Subcutaneous adipose tissue (tissue), 1 donor: ENCODE measurements at regions not wholly inside any gene's neighbourhood (a gene's known extent, or its start where the extent isn't known, plus 50 kb on each side); places are given as distances from the start of the nearest gene placed in this dataset.
A peak's percentile ranks its signal among the peaks of the same experiment; 100 is the strongest.

Experiments used
- TF ChIP-seq, protein P1 (sequence below): fragments of 450-650 bp; IDR thresholded peaks from one replicate; pipeline ENCODE4 v1.5.1; 2016; ENCODE audit warnings: low read depth, mild to moderate bottlenecking, control low read depth, antibody characterized with exemption, moderate library complexity

DNA sequence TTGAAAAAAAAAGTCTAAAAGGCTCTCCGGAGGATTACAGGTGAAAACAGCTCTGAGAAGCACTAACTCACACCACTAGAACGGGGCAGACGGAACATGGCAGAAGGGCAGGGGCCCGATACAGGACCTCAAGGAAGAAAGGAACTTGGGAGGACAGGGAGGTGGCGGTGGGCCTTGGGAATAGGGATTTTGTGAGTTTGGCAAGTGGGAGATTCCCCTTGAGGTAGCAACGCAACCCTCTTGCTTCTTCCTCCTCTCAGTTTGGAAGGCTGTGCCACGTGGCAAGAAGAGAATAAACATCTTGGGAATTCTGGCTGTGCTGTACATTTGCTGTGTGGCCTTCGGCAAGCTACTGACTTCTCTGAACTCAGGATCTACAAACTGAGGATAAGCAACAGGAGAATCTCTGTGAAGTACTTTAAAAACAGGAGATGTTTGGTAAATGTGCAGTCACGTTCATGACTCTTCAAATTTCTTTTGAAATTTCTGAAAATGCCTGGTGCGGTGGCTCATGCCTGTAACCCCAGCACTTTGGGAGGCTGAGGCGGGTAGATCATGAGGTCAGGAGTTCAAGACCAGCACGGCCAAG lies 220.8 kb downstream of the BCAS1 start:
- TF ChIP-seq, protein P1, sequence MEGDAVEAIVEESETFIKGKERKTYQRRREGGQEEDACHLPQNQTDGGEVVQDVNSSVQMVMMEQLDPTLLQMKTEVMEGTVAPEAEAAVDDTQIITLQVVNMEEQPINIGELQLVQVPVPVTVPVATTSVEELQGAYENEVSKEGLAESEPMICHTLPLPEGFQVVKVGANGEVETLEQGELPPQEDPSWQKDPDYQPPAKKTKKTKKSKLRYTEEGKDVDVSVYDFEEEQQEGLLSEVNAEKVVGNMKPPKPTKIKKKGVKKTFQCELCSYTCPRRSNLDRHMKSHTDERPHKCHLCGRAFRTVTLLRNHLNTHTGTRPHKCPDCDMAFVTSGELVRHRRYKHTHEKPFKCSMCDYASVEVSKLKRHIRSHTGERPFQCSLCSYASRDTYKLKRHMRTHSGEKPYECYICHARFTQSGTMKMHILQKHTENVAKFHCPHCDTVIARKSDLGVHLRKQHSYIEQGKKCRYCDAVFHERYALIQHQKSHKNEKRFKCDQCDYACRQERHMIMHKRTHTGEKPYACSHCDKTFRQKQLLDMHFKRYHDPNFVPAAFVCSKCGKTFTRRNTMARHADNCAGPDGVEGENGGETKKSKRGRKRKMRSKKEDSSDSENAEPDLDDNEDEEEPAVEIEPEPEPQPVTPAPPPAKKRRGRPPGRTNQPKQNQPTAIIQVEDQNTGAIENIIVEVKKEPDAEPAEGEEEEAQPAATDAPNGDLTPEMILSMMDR = no peak

DNA sequence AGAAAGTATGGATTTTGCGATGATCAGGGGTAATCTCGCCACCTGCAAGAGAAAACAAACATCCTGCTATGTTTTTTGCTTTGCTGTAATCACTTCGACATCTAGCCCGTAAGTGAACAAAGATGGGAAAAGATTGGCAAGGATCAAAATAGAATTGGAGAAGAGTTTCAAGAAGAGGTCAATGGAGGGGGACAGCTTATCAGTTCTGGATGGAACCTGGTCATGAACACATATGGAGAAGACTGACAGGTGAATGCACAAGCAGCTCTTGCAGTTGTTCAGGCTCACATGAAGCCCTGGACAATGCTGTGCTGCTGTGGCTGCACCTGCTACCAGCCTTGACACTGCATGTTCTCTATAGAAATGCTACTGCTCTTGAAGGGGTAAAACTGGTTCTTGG lies 222.1 kb downstream of the BCAS1 start:
- TF ChIP-seq, protein P1 = no peak

DNA sequence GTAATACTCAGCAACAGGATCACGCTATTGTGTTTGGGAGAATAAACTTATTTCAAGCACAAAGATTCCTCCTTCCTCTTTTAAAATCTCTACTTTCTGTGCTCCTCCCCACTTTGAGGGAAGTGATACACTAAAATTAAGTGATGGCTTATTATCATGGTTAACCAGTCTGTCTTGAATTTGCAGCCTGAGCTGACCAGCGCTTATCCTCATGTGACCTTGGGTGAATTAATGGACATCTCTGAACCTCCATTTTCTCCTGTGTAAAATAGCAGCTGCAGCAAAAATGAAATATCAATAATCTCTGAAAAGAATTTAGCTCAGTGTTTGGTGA lies 222.6 kb downstream of the BCAS1 start:
- TF ChIP-seq, protein P1 = peak; percentile 98

DNA sequence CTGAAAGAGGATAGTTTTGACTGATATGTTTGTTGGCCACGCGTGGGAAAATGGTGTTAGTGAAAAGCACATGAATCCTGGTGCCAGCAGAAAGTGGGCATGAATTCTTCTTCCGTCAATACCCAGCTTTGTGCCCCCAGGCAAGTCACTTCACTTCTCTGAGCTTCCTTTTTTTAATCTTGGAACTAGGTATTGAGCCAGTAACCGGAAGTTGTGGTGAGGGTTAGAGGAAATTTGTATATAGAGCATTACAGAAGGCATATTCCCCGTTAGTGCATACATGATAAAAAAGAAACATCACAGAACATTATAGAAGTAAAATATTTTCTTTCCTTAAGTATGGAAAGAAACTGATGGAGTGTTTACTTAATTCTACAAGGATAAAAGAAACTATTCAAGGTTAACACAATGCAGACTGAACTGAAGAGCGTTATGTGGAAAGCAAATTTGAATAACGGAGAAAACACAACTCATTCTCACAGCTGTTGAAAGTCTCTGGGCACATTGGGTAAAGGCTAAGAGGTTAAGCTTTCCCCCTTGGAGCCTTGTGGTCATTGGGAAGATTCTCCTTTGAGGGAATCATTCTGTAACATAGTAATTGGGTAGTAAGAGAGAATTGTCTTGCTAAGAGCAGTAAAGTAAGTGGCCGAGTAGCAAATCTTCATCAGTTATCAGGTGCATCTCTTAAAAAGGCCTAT lies 223.1 kb downstream of the BCAS1 start:
- TF ChIP-seq, protein P1 = no peak

DNA sequence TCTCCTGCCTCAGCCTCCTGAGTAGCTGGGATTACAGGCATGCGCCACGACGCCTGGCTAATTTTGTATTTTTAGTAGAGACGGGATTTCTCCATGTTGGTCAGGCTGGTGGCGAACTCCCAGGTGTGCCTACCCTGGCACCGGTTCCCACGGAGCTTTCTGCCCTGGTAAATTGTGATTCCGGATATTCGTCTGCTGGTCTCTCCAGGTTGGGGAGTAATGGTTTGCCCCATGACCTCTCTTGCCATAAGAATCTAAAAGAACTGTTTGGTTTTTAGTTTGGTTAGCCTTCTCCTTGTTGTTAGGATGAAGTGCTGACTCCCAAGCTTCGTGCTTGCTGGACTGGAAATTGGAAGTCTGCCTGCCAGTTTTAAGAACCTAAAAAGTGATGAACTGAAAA lies 223.8 kb downstream of the BCAS1 start:
- TF ChIP-seq, protein P1 = no peak

DNA sequence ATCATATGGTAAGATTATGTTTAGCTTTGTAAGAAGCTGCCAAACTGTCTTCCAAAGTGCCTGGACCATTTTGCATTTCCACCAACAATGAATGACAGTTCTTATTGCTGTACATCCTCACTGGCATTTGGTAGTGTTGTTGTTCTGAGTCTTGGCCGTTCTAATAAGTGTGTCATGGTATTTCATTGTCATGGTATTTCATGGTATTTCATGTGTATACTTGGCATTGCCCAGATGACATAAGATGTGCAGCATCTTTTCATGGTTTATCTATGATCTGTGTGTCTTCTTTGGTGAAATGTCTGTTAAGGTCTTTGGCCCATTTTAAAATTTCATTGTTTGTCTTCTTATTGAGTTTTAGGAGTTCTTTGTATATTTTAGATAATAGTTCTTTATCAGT lies 224.4 kb downstream of the BCAS1 start:
- TF ChIP-seq, protein P1 = no peak

DNA sequence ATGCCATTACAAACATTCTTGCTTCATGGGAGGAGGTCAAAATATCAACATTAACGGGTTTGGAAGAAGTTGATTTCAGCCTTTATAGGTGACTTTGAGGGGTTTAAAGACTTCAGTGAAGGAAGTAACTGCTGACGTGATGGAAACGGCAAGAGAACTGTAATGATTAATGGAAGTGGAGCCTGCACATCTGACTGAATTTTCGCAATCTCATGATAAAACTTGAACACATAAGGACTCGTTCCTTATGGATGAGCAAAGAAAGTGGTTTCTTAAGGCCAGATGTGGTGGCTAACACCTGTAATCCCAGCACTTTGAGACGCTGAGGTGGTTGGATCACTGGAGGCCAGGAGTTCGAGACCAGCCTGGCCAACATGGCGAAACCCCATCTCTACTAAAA lies 226.1 kb downstream of the BCAS1 start:
- TF ChIP-seq, protein P1 = no peak
